ENCODE measurements at regions not wholly inside any gene's neighbourhood (a gene's known extent, or its start where the extent isn't known, plus 50 kb on each side); places are given as distances from the start of the nearest gene placed in this dataset.

DNA sequence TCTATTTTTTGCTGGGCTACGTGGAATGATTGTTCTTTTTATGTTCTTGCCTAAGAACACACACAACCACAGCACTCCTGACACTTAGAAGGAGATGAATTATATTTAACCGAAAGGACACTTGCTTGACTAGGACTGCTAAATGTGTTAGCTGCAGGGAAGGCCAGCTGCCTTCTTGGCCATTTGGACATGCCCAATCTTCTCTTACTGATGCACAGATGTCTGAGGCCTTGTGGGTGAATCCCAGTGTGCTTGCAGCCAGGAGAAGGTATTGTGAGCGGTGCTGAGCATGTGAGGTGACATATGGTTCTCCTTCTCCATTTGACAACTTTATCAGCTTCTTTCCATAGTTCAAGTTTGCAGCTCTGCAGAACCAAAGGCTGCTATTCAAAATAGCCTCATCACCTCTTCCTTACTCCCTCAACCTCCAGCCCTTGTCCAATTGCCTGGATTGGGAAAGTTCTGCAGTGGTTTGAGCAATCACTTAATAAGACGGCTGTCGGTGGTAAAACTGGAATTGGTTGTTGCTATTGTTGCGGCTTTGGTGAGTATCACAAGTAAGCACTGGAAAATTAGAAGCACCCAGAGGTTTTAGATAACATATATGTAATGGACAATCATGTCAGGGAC is 1113.3 kb downstream of the TSN start:
- DNase-seq (ENCODE audit: low spot score) = no peak

DNA sequence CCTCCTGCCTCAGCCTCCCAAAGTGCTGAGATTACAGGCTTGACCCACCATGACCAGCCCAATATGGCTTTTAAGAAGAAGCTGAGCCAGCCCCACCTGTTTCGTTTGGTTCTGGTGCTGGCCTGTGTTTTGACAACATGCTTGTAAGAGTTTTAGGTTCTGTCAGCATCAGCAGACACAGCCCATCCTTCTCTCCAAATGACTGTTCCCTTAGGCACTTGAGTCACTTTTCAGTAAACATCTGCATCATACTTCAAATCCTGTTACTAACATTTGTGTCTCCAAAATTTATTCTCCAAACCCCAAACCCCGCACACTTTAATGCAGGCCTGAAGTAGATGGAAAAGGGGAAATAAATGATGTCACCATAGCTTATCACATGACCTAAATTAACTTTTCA is 1118.5 kb downstream of the TSN start:
- no peak for DNase-seq (ENCODE audit: low spot score)

DNA sequence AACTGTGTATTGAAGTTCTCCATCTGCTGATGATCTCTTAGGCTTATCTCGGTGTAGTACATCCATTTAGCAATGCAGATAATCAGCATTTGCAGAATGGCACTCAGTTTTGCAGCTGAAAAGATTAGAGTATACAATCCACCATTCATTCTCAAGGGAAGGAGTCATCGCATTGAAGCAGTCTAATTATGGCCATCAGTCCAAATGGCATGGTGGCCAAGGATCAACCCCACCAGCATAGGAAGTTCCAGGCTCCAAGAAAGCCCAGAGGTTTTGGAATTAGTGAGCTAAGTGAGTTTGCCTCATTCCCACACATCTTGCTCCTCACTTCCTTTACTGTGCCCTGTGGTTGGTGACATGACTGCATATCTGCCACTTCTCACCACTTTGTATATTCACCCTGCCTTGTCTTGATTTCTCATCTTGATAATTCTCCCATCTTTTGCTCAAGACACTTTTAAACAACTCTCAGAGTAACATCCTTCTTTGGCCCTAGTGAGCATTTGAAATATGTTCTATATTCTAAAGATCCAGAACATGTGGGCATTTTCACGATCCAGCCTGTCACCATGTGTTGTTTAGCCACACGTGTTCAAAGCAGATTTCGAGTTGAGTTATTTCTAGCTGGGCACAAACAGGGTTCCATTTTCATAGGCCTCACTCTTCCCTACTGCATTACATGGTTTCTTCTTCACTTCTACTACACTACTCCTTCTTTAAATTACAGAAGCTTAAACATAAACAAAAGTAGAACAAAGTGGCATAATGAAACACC is 1119.8 kb downstream of the TSN start:
- no peak for DNase-seq (ENCODE audit: low spot score)

DNA sequence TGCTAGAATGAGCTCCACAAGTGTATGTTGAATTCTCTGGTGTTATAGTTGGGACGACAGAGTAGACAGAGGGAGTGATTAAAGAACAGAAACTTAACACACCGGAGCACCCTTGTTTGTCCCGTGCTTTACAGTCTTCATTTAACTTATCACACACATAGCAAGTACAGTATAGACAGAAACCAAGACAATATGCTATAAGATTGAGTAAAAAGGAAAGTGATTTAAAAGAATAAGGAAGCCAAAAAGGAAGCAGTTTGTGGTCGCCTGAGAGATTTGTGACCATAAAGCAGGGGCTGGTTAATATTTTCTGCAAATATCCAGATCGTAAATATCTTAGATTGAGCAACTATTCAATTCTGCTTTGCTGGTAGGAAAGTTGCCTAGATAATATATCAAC is 1128.4 kb downstream of the TSN start:
- DNase-seq (ENCODE audit: low spot score) = no peak

DNA sequence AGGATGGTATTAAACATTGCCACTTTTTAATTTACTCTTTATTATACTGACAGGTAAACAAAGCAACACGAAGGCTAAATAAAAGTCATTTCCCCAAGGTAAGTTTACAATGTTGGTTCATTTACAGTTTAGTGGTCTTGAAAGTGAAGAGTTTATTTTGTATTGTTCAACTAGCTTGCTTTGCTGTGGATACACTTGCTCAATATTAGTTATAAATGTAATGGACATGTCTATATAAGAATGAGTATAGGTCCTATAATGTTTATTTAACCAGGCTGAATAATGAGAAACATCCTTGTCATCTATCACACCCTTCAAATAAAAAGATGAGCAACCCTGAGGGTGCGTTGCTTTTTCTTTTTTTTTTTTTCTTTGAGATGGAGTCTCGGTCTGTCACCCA is 1129.4 kb downstream of the TSN start:
- no peak for DNase-seq (ENCODE audit: low spot score)

DNA sequence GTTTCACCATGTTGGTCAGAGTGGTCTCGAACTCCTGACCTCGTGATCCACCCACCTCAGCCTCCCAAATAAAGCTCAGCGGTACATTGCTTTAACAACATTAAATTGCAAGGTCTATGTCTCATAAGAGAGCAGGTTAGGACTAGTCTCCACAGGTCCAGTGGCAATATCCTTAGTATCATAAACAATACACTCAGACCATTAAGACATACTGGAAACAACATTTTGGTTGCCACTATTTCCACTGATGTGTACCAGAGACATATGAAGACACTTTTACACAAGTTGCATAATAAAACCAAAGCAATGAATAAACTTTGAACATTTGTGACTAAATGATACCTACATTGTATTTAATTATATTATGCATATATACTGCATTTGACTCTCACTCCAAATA is 1130.0 kb downstream of the TSN start:
- no peak for DNase-seq (ENCODE audit: low spot score)

DNA sequence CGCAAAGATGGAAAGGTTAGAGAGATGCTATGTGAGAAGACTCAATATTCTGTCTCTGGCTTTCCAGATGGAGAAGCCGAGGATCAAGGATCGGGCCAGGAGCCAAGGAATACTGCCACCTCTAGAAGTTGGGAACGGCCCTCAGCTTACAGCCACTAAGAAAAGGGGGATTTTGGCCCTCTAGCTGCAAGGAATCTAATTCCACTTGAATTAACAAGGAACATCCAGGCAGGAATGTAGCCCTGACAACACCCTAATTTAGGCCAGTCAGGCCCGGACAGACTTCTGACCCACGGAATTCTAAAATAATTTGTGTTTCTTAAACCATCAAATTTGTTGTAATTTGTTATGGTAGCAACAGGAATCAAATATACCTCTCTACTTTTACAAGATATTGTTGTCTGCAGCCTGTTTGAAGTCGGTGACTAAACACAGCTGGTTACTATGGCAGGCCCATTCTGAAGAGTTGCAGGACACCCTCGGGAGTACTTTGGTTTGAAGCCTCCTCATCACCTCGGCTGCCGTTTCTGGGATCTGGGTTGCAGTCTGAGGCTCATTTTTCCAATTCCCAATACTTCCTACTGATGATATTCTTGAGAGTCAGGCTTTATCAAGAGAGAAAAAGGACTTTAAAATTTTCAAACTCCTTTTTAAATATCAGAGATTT is 1131.2 kb downstream of the TSN start:
- no peak for DNase-seq (ENCODE audit: low spot score)

DNA sequence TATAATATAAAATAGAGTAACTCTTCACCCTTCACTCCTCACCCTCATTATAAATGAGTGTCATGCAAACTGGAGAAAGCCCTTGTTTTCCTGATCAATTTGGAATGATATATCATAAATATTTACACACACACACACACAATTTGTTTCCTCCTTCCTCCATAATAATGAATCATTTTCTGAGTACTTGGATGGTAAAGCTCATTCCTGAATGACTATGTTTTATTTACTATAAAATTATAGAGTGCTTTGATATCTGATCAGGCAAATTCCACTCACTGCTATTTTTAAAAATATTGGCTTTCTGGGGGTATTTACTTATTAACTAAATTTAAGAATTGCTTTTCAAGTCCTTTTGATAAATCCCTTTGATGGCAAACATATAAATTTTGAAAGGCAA is 1125.5 kb upstream of the CNTNAP5 start:
- no peak for DNase-seq (ENCODE audit: low spot score)

DNA sequence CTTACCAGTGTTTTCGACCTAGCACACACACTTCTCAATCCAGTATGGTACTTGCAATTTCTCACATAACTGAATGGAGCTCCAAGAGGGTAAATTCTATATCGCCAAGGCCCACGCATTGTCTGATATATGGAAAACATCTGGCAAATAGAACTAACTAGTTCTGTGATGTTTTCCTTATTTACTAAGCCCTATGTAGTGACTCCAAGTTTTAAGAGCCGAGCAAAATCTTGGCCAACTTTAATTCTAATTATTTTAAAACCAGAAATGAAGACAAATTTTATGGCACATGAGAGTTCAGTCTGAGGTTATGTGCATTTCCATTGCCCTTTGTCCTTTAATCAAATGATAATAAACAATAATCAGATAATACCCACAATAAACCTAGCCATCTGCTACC is 1119.7 kb upstream of the CNTNAP5 start:
- DNase-seq (ENCODE audit: low spot score) = no peak

DNA sequence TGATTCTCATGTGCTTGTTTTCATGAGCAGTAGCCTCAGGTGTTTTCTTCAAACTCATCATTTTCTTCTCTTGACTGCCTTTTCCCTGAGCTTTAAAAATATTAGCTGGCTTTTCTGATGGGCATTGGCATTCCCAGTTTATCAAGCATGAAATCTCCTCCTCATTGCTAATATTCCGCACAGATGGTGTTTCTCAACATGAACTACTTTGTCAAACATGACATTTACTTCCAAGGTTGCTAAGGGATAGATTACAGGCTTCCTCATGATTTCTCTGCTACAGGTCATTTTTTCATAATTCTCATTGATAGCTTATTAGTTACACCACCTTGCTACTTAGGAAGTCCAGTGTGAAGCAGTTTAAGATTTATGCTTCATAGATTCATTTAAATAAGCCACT is 1116.9 kb upstream of the CNTNAP5 start:
- no peak for DNase-seq (ENCODE audit: low spot score)

DNA sequence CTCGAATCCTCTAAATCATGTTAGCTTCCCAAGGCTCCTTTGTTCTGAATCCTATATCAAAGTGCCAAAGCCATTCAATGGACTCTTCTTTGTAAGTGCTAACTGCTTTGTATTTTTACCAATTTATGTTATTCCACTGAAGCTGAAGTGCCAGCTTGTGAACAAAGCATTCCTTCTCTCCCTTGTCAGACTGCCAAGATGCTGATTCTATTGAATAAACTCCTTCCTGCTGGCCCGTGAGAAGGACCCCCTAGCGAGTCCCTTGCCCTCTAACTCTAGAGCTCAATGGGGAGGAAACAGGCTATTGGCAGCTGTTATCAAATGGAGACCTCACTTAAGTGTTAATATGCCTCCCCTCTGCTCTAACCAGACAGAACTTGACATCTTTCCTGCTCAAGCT is 1097.9 kb upstream of the CNTNAP5 start:
- no peak for DNase-seq (ENCODE audit: low spot score)

DNA sequence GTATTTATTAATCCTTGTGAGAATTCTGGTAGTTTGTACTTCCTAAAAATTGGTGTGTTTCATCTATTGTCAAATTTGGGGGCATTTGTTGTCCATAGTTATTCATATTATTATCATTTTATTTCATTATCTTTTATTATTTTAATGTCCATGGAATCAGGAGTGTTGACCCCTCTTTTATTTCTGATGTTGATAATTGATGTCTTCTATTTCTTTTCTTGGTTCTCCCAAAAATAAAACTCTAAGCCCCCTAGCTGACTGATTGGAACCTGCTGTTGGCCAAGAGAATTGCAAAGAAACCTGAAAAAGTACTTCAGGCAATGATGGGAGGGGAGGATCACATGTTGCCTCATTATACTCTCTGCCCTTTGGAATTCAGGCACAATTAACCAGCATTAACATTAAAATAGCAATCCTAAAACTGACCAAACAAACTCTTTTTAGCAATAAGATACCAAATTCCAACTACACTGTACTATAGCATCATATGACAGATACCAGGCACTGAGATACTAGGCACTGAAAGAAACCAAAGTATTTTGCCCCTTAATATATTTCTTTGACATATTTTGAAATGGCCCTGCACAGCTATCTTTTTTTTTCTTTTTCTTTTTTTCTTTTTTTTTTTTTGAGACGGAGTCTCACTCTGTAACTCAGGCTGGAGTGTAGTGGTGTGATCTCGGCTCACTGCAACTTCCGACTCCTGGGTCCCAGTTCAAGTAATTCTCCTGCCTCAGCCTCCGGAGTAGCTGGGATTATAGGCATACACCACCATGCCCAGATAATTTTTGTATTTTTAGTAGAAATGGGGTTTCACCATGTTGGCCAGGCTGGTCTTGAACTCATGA is 1097.2 kb upstream of the CNTNAP5 start:
- no peak for DNase-seq (ENCODE audit: low spot score)

DNA sequence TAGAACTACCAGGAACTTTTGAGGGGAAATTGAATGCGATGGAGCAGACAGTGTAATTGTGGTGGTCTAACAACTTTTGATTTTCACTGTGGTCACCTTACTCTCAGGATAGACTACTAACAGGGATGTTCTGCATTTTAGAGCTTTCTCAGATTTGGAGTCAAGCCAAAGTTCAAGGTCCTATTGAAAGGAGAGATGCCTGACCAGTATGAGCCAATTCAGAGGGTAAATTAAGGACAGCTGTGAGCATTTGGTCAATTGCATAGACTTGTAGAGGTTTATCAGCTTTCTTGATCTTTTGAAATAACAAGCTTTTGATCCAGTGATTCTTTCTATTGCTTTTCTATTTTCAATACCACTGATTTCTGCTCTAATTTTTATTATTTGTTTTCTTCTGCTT is 1095.7 kb upstream of the CNTNAP5 start:
- DNase-seq (ENCODE audit: low spot score) = no peak

DNA sequence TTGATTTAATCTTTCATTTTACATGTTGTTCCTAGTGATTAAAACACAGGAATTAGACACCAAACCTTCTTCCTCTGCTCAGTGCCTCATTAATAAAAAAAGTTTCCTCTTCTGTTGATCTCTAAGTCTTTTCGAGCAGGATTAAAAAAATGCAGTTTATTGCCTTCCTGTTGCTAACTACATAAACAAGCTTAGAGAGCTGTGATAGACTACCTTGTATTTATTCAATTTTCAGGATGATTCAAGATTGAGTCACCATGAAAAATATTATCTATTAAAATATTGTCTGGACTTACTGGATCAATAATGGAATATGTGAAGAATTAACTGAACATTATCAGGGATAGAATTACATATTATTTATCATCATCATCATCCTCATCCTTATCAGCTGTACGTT is 1089.6 kb upstream of the CNTNAP5 start:
- no peak for DNase-seq (ENCODE audit: low spot score)

DNA sequence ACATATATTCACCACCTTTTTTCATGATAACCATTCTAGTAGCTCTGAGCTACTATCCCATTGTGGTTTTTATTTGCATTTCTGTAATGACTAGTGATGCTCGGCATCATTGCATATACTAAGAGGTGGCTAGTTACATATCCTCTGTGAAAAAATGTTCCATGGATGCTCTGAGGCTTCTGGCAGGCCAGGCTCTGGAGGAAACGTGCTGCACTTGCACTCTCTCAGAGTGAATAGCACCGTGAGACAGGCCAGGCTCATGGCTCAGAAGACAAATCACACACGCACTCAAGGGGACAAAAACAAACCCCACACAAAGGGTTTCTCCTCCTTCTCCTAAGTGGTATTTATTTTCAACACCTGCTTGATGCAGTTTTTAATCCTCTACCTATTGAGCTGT is 1085.3 kb upstream of the CNTNAP5 start:
- no peak for DNase-seq (ENCODE audit: low spot score)

DNA sequence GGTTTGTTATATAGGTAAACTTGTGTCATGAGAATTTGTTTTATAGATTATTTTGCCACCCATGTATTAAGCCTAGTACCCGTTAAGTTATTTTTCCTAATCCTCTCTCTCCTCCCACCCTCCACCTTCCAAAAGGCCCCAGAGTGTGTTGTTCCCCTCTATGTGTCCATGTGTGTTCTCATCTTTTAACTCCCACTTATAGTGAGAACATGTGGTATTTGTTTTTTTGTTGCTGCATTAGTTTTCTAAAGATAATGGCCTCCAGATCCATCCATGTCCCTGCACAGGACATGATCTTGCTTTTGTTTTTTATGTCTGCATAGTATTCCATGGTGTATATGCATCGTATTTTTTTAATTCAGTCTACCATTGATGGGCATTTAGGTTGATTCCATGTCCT is 1075.6 kb upstream of the CNTNAP5 start:
- DNase-seq (ENCODE audit: low spot score) = no peak

DNA sequence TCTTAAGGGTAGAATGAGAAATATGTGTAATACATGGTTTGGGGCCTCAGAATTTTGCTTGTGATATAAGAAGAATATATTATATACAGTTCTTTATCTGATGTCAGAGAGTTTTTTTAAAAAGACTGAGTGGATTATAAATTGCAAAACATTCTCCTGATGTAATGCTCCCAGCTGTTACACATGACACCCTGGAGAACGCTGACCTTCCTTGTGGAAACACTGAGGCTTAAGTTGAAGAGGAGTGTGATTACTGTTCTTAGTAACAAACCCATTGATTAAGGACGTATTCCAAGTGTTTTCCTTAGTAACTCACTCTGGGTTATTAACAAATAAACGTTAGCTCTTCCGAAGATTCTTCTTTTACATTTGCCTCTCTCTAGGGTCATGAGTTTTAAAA is 1069.3 kb upstream of the CNTNAP5 start:
- DNase-seq (ENCODE audit: low spot score) = no peak

DNA sequence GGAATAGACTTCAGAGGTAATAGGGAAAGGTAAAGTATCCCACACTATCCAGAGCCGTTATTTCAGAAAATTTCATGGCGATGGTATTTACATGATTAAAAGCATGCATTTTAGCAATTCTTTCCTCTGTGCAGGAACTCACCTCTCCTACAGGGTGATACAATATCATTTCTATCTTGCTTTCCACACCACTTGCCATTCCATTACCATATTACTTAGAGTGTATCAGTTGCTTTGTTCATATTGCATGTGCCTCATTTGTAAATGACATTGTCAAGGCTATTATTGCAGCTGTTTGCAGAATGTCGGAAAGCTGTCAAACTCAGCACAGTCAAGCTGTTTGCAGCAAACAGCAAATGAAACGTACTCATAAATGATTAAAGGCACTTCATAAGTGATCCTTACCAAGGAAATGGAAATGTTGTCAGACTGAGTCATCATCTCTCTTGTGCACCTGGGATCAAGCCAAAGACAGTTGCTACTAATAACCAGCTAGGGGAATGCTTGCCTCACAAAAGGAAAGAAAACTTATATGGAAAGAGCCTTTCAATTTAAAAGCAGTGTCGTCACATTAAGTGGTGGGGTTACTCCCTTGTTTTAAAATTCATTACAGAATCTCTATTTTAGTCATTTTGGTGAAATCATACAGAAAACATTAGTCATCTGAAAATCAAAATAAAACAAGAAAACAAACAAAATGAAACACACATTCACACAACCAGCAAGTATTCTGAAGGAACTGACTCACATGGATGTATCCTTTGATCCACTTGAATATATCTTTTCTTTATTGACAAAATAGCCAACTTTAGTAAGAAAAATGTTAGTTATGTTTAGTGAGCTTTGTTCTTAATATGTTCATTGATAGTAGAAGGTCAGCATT is 1064.1 kb upstream of the CNTNAP5 start:
- no peak for DNase-seq (ENCODE audit: low spot score)

DNA sequence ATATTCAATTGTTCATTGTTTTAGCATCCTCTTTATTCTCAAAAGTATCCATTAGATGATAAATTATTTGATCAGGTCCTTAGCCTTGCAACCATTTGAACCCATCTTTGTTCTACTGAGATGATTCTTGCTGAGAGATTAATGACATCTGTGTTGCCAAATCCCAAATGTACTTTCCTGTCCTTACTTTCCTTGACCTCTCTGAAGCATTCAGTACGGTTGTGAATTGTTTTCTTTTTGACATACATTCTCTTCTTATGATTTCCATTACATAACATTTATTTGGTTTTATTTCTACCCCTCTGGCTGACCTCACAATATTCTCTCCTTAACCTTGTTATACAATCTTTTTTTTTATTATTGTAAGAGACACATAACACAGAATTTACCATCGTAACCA is 1058.6 kb upstream of the CNTNAP5 start:
- no peak for DNase-seq (ENCODE audit: low spot score)

DNA sequence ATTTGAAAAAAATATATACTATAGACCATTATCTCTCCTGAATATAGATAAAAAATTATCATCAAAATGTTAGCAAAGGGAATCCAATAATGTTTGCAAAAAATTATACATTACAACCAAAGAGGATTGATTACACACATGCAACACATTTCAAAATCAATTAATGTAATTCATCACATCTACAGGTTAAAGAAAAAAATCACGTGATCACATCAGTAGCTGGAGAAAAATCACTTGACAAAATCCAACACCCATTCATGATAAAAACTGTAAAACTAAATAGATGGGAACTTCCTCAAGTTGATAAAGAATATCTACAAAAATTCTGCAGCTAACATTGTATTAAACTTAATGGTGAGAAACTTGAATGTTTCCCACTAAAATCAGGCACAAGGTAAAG is 1047.5 kb upstream of the CNTNAP5 start:
- DNase-seq (ENCODE audit: low spot score) = no peak

DNA sequence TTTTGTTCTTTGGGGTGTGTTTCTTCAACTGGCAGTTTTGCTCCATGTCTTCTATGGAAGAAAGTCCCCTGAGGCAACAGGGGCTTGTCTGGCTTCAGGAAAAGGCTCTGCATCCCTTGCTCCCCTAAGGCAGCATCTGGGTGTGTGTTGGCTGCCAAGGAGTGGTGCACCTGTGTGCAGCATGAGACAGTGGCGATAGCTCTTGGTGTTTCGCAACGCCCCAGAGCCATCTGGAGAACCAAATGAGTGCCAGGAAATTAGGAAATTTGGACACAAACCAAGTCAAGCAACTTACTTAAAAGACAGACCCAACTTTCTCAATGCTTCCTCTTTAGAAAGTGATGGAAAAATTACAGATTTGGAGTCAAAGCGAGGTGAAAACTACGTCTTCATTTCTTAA is 1044.4 kb upstream of the CNTNAP5 start:
- DNase-seq (ENCODE audit: low spot score) = no peak

DNA sequence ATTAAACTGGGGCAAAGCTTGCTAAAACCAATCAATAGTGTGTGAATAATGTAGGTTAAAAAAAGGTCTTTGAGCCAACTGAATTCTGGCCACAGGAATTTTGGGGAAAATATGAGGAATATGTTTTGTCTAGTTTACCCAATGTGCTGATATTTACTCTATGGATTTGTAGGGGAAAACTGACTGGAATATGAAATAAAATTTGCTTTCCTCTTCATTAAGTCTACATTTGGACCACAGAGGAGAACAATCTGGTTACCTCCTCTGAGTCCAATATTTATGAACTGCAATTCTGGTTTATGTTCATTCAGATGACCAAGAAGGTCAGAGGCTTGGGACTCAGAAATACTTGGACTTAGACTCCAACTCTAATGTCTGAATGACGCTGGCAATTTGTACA is 1042.2 kb upstream of the CNTNAP5 start:
- DNase-seq (ENCODE audit: low spot score) = no peak
